ENCODE measurements at regions not wholly inside any gene's neighbourhood (a gene's known extent, or its start where the extent isn't known, plus 50 kb on each side); places are given as distances from the start of the nearest gene placed in this dataset.

GRCh38 chr11:115656669-115657068 is 152.5 kb upstream of the CADM1 start:
- H3K4me3 ChIP-seq (ENCODE audit: low read depth, low read length): no peak overlapping the region
- ChIA-PET POLR2A (interaction anchor here (0.6 kb wide), 1 partner anchor 34 kb away, joined by 7 read pairs; no protein-coding TSS in a partner anchor), CTCF (no interaction called here)
- H3K9me3 ChIP-seq (ENCODE audit: control insufficient read depth, insufficient read depth, low read length): peaks cover 16% of the 10 kb centered on the region
- no peaks in the 10 kb centered on the region for H3K27me3 ChIP-seq (ENCODE audit: control insufficient read depth, insufficient read depth, low read length)
- no peak for DNase-seq (ENCODE audit: low read depth, low spot score)
- H3K27ac ChIP-seq (ENCODE audit: low read depth, low read length): no peak overlapping the region
- TF ChIP-seq, protein P1, sequence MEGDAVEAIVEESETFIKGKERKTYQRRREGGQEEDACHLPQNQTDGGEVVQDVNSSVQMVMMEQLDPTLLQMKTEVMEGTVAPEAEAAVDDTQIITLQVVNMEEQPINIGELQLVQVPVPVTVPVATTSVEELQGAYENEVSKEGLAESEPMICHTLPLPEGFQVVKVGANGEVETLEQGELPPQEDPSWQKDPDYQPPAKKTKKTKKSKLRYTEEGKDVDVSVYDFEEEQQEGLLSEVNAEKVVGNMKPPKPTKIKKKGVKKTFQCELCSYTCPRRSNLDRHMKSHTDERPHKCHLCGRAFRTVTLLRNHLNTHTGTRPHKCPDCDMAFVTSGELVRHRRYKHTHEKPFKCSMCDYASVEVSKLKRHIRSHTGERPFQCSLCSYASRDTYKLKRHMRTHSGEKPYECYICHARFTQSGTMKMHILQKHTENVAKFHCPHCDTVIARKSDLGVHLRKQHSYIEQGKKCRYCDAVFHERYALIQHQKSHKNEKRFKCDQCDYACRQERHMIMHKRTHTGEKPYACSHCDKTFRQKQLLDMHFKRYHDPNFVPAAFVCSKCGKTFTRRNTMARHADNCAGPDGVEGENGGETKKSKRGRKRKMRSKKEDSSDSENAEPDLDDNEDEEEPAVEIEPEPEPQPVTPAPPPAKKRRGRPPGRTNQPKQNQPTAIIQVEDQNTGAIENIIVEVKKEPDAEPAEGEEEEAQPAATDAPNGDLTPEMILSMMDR (IDR thresholded peaks at IDR 0.05; ENCODE audit: low read depth, low read length): no peak

DNA sequence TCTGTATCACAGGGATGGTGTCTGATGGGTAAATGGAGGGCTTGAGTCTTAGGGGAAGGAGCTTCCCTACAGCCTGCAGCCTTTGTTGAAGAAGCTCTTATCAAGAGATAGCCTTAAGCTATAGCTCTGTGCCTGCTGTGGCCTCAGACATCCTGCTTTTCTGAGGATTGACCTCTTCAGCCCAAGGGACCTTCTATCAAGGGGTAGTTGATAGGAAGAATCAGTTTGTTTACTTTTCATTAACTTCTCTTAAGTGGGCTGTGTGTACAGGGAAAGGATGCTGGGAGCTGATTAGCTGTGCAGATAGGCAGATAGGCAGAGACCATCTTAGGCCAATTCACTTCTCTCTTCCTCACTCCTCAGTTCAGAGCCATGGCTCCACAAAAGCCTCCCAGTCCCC is 151.8 kb upstream of the CADM1 start:
- no peak for DNase-seq (ENCODE audit: low read depth, low spot score)
- TF ChIP-seq, protein P1 (IDR thresholded peaks at IDR 0.05; ENCODE audit: low read depth, low read length): no peak
- POLR2A ChIA-PET: interaction anchor here (0.6 kb wide), 1 partner anchor 33 kb away, joined by 7 read pairs; no protein-coding TSS in a partner anchor

DNA sequence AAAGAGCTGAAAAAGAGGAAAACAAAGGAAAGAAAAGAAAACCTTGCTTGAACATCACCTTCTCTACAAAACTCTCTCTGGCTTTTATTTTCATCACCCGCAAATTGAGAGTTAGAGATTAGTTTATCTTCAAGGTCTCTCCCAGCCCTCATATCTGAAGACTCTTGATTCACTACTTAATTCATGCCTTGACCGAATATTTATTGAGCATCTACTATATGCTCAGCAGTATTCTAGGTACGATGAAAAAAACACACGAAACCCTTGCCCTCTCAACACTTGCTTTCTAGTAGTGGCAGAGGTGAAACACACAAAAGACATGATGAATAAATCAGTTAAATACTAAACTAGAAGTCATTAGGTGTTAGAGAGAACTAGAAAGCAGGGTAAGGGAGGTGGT is 150.6 kb upstream of the CADM1 start:
- POLR2A ChIA-PET: no interaction called here
- CTCF ChIA-PET: no interaction called here
- H3K9me3 ChIP-seq (ENCODE audit: control insufficient read depth, insufficient read depth, low read length): peaks cover 16% of the 10 kb centered on the region
- H3K27ac ChIP-seq (ENCODE audit: low read depth, low read length): no peak overlapping the region
- no peaks in the 10 kb centered on the region for H3K27me3 ChIP-seq (ENCODE audit: control insufficient read depth, insufficient read depth, low read length)
- DNase-seq (ENCODE audit: low read depth, low spot score): no peak
- TF ChIP-seq, protein P1 (IDR thresholded peaks at IDR 0.05; ENCODE audit: low read depth, low read length): no peak
- H3K4me3 ChIP-seq (ENCODE audit: low read depth, low read length): no peak overlapping the region

More for the DNA sequence above, 151.8 kb upstream of the CADM1 start:
- H3K4me3 ChIP-seq (ENCODE audit: low read depth, low read length): no peak overlapping the region
- CTCF ChIA-PET: no interaction called here
- H3K27me3 ChIP-seq (ENCODE audit: control insufficient read depth, insufficient read depth, low read length): no peaks in the 10 kb centered on the region
- peaks cover 16% of the 10 kb centered on the region for H3K9me3 ChIP-seq (ENCODE audit: control insufficient read depth, insufficient read depth, low read length)
- H3K27ac ChIP-seq (ENCODE audit: low read depth, low read length): no peak overlapping the region

- Histone ChIP-seq H3K27me3 (ENCODE audit: control insufficient read depth, insufficient read depth, low read length) (no peaks in the 10 kb centered on the region), H3K27ac (ENCODE audit: low read depth, low read length) (no peak overlapping the region), H3K9me3 (ENCODE audit: control insufficient read depth, insufficient read depth, low read length) (peaks cover 16% of the 10 kb centered on the region), H3K4me3 (ENCODE audit: low read depth, low read length) (no peak overlapping the region)
- TF ChIP-seq, protein P1 (IDR thresholded peaks at IDR 0.05; ENCODE audit: low read depth, low read length): no peak
- ChIA-PET CTCF (no interaction called here), POLR2A (no interaction called here)
- no peak for DNase-seq (ENCODE audit: low read depth, low spot score)
Measured at GRCh38 chr11:115653926-115654325, 149.7 kb upstream of the CADM1 start.

DNA sequence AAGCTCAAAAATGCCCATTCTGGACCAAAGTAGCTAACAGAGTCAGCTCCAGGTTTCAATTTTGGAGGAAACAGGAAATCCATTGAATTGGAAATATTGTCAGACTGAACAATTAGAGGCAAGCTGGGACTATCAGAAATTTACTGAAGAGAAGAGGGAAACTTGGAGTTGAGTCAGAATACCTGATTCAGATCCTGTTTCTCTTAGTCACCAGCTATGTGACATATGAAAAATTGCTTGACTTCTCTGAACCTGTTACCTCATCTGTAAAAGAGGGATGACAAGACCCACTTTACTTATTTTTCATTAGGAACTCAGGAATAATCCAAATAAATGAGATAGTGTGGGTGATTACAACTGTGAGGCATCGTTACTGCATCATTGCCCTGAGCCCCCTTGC is 148.9 kb upstream of the CADM1 start:
- Histone ChIP-seq H3K9me3 (ENCODE audit: control insufficient read depth, insufficient read depth, low read length) (peaks cover 16% of the 10 kb centered on the region), H3K27me3 (ENCODE audit: control insufficient read depth, insufficient read depth, low read length) (no peaks in the 10 kb centered on the region), H3K4me3 (ENCODE audit: low read depth, low read length) (no peak overlapping the region), H3K27ac (ENCODE audit: low read depth, low read length) (no peak overlapping the region)
- no peak for DNase-seq (ENCODE audit: low read depth, low spot score)
- ChIA-PET POLR2A (no interaction called here), CTCF (no interaction called here)
- TF ChIP-seq, protein P1 (IDR thresholded peaks at IDR 0.05; ENCODE audit: low read depth, low read length): no peak
